Activated CD4-positive, alpha-beta memory T cell treated with anti-CD3 and anti-CD28 coated beads for 36 hours (primary cell): ENCODE measurements at regions not wholly inside any gene's neighbourhood (a gene's known extent, or its start where the extent isn't known, plus 50 kb on each side); places are given as distances from the start of the nearest gene placed in this dataset.

Experiments
- CTCF ChIA-PET: fragments of 350-600 bp; sonication (Branson Sonifier 250); formaldehyde crosslinking; loops from one replicate; lab custom pipeline; 2021; ENCODE audit warnings: antibody characterized with exemption, inconsistent platforms; lab: Charles Lee
- POLR2A ChIA-PET: fragments of 350-600 bp; sonication (Branson Sonifier 250); formaldehyde crosslinking; loops from one replicate; lab custom pipeline; 2021; ENCODE audit warnings: antibody characterized with exemption; lab: Charles Lee
- DNase-seq: peaks from one replicate; pipeline ENCODE4 v3.0.0-alpha.2; 2020
- H3K27ac Mint-ChIP-seq: one replicate; pipeline ENCODE4 v1.8.0; 2021; ENCODE audit warnings: mixed read lengths
- H3K27me3 Mint-ChIP-seq: one replicate; pipeline ENCODE4 v1.8.0; 2021; ENCODE audit warnings: mixed read lengths
- H3K36me3 Mint-ChIP-seq: one replicate; pipeline ENCODE4 v1.8.0; 2021; ENCODE audit warnings: mixed read lengths
- H3K4me1 Mint-ChIP-seq: one replicate; pipeline ENCODE4 v1.8.0; 2021; ENCODE audit warnings: low read depth, mixed read lengths
- H3K4me3 Mint-ChIP-seq: one replicate; pipeline ENCODE4 v1.8.0; 2021; ENCODE audit warnings: mild to moderate bottlenecking, mixed read lengths
- H3K9me3 Mint-ChIP-seq: one replicate; pipeline ENCODE4 v1.8.0; 2021; ENCODE audit warnings: mixed read lengths
- intact Hi-C: fragments of 100-400 bp; cut with micrococcal nuclease; formaldehyde crosslinking; loops from one replicate; pipeline ENCODE4 v1.15.1; 2023

- Mint-ChIP-seq H3K9me3 (peaks cover 4% of the 10 kb centered on the region), H3K36me3 (no peaks in the 10 kb centered on the region), H3K27ac (no peak overlapping the region), H3K4me1 (no peaks in the 10 kb centered on the region), H3K27me3 (no peaks in the 10 kb centered on the region), H3K4me3 (no peak overlapping the region)
- POLR2A ChIA-PET: no interaction called here
- no peak for DNase-seq
- intact Hi-C loops: no loop called here
- CTCF ChIA-PET: no interaction called here
Observed at GRCh38 chr12:60391051-60391450, 795.2 kb downstream of the SLC16A7 start.

DNA sequence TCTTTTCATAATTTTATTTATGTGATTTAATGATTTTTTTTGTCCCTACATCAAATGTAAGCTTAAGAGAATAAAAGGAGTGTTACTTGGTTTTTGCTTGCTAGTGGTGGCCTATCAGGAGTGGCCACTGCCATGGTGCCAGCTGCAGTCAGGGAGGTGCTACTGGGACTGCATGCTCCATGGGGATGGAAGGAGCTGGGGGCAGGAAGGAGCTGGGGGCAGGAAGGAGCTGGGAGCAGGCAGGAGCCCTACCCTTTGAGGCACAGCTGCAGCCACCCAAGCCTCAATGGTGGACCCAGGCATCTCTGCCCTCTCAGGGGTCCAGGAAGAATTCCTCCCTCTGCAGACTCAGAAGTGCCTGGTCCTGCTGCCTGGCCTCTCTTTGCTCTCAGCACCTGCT, 796.0 kb downstream of the SLC16A7 start:
- ChIA-PET CTCF (no interaction called here), POLR2A (no interaction called here)
- H3K27ac Mint-ChIP-seq: no peak overlapping the region
- peaks cover 4% of the 10 kb centered on the region for H3K9me3 Mint-ChIP-seq
- no peaks in the 10 kb centered on the region for H3K36me3 Mint-ChIP-seq
- H3K27me3 Mint-ChIP-seq: no peaks in the 10 kb centered on the region
- DNase-seq: no peak
- intact Hi-C loops: no loop called here
- H3K4me1 Mint-ChIP-seq: no peaks in the 10 kb centered on the region
- no peak overlapping the region for H3K4me3 Mint-ChIP-seq

- no peaks in the 10 kb centered on the region for H3K4me1 Mint-ChIP-seq
- no peak overlapping the region for H3K4me3 Mint-ChIP-seq
- peaks cover 5% of the 10 kb centered on the region for H3K9me3 Mint-ChIP-seq
- H3K27ac Mint-ChIP-seq: no peak overlapping the region
- intact Hi-C loops: no loop called here
- no peaks in the 10 kb centered on the region for H3K36me3 Mint-ChIP-seq
- DNase-seq: no peak
- ChIA-PET POLR2A (no interaction called here), CTCF (no interaction called here)
- no peaks in the 10 kb centered on the region for H3K27me3 Mint-ChIP-seq
Observed at GRCh38 chr12:60393093-60393492, 797.3 kb downstream of the SLC16A7 start.

GRCh38 chr12:60394665-60395064, 798.8 kb downstream of the SLC16A7 start:
- Mint-ChIP-seq H3K4me1 (no peaks in the 10 kb centered on the region), H3K9me3 (peaks cover 5% of the 10 kb centered on the region), H3K4me3 (no peak overlapping the region), H3K36me3 (no peaks in the 10 kb centered on the region), H3K27me3 (no peaks in the 10 kb centered on the region), H3K27ac (no peak overlapping the region)
- intact Hi-C loops: no loop called here
- DNase-seq: no peak
- ChIA-PET CTCF (no interaction called here), POLR2A (no interaction called here)

- no peaks in the 10 kb centered on the region for H3K27me3 Mint-ChIP-seq
- no peak overlapping the region for H3K27ac Mint-ChIP-seq
- no peaks in the 10 kb centered on the region for H3K4me1 Mint-ChIP-seq
- DNase-seq: no peak
- ChIA-PET CTCF (no interaction called here), POLR2A (no interaction called here)
- no peaks in the 10 kb centered on the region for H3K36me3 Mint-ChIP-seq
- no peak overlapping the region for H3K4me3 Mint-ChIP-seq
- H3K9me3 Mint-ChIP-seq: peaks cover 2% of the 10 kb centered on the region
- intact Hi-C loops: no loop called here
Observed at GRCh38 chr12:60398547-60398946, 802.7 kb downstream of the SLC16A7 start.

DNA sequence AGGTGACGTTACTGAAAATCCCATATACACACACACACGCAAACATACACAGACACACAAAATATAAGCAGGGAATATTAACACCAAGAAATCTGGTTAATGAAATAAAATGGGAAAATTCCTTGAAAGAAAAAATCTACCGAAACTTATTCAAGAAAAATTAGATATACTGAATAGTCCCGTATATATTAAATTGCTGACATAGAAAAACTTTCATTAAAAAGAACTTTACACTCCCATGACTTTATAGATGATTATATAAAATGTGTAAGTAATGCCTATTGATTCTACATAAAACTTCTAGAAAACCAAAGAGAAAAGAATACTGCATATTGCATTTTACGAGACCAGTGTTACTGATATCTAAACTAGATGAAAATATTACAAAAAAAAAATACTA, 803.2 kb downstream of the SLC16A7 start:
- H3K27ac Mint-ChIP-seq: no peak overlapping the region
- ChIA-PET CTCF (no interaction called here), POLR2A (no interaction called here)
- no peaks in the 10 kb centered on the region for H3K4me1 Mint-ChIP-seq
- intact Hi-C loops: no loop called here
- H3K36me3 Mint-ChIP-seq: no peaks in the 10 kb centered on the region
- no peak overlapping the region for H3K4me3 Mint-ChIP-seq
- no peak for DNase-seq
- H3K27me3 Mint-ChIP-seq: no peaks in the 10 kb centered on the region
- H3K9me3 Mint-ChIP-seq: peaks cover 2% of the 10 kb centered on the region

GRCh38 chr12:60402996-60403395, 807.2 kb downstream of the SLC16A7 start:
- no peak for DNase-seq
- Mint-ChIP-seq H3K27ac (no peak overlapping the region), H3K4me3 (no peak overlapping the region), H3K36me3 (no peaks in the 10 kb centered on the region), H3K9me3 (no peaks in the 10 kb centered on the region), H3K27me3 (no peaks in the 10 kb centered on the region), H3K4me1 (no peaks in the 10 kb centered on the region)
- intact Hi-C loops: no loop called here
- CTCF ChIA-PET: no interaction called here
- POLR2A ChIA-PET: no interaction called here

GRCh38 chr12:60415351-60415750, 819.5 kb downstream of the SLC16A7 start:
- H3K36me3 Mint-ChIP-seq: no peaks in the 10 kb centered on the region
- CTCF ChIA-PET: no interaction called here
- H3K4me3 Mint-ChIP-seq: no peak overlapping the region
- POLR2A ChIA-PET: no interaction called here
- no peak for DNase-seq
- no peaks in the 10 kb centered on the region for H3K4me1 Mint-ChIP-seq
- peaks cover 17% of the 10 kb centered on the region for H3K9me3 Mint-ChIP-seq
- no peak overlapping the region for H3K27ac Mint-ChIP-seq
- intact Hi-C loops: no loop called here
- no peaks in the 10 kb centered on the region for H3K27me3 Mint-ChIP-seq

DNA sequence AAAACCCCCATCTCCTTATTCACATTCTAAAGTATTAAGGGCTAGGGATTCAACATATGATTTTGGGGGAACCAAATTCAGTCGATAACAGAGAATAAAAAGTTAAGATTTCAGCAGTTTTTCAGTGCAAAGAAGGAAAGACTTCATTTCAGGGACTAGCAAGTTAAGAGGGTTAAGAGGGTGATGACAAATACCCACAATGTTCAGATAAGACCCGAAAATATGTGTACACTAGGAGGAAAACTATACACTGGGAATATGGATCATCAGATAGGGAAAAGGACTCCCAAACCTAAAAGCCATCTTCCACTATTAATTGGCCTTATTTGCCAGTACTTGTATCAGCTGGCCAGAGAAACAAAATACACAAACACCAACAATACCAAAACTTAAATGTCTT, 824.2 kb downstream of the SLC16A7 start:
- H3K27me3 Mint-ChIP-seq: no peaks in the 10 kb centered on the region
- H3K9me3 Mint-ChIP-seq: peaks cover 9% of the 10 kb centered on the region
- H3K36me3 Mint-ChIP-seq: no peaks in the 10 kb centered on the region
- no peaks in the 10 kb centered on the region for H3K4me1 Mint-ChIP-seq
- ChIA-PET POLR2A (no interaction called here), CTCF (no interaction called here)
- DNase-seq: no peak
- H3K4me3 Mint-ChIP-seq: no peak overlapping the region
- H3K27ac Mint-ChIP-seq: no peak overlapping the region
- intact Hi-C loops: no loop called here

GRCh38 chr12:60421741-60422140, 825.9 kb downstream of the SLC16A7 start:
- Mint-ChIP-seq H3K36me3 (no peaks in the 10 kb centered on the region), H3K9me3 (no peaks in the 10 kb centered on the region), H3K4me3 (no peak overlapping the region), H3K27ac (no peak overlapping the region), H3K27me3 (no peaks in the 10 kb centered on the region), H3K4me1 (no peaks in the 10 kb centered on the region)
- intact Hi-C loops: no loop called here
- POLR2A ChIA-PET: no interaction called here
- DNase-seq: no peak
- CTCF ChIA-PET: no interaction called here

DNA sequence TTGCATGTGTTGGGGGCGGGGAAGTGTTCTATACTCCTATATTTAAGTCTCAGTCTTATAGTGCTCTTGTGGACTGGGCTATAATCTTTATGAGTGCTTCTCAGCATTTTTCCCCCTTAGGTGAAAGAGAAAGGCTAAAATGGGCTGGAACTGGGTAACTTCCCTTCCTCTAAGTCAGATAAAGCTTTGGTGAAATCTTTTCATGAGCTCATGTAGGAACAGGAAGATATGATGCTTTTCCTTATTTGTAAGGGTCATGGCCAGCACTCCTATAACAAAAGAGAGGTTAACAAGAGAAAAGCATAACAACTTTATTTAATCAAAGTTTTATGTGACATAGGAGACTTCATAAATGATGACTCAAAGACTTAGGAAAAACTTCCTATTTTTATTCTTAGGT, 841.5 kb downstream of the SLC16A7 start:
- no peak for DNase-seq
- H3K4me1 Mint-ChIP-seq: no peaks in the 10 kb centered on the region
- intact Hi-C loops: no loop called here
- peaks cover 10% of the 10 kb centered on the region for H3K9me3 Mint-ChIP-seq
- no peaks in the 10 kb centered on the region for H3K27me3 Mint-ChIP-seq
- ChIA-PET POLR2A (no interaction called here), CTCF (no interaction called here)
- H3K36me3 Mint-ChIP-seq: no peaks in the 10 kb centered on the region
- no peak overlapping the region for H3K4me3 Mint-ChIP-seq
- H3K27ac Mint-ChIP-seq: no peak overlapping the region

GRCh38 chr12:60441577-60441976, 845.7 kb downstream of the SLC16A7 start:
- no peak for DNase-seq
- H3K4me3 Mint-ChIP-seq: no peak overlapping the region
- ChIA-PET POLR2A (no interaction called here), CTCF (no interaction called here)
- H3K9me3 Mint-ChIP-seq: peaks cover 25% of the 10 kb centered on the region
- H3K27me3 Mint-ChIP-seq: no peaks in the 10 kb centered on the region
- no peak overlapping the region for H3K27ac Mint-ChIP-seq
- no peaks in the 10 kb centered on the region for H3K4me1 Mint-ChIP-seq
- intact Hi-C loops: no loop called here
- no peaks in the 10 kb centered on the region for H3K36me3 Mint-ChIP-seq

- CTCF ChIA-PET: no interaction called here
- no peak overlapping the region for H3K4me3 Mint-ChIP-seq
- POLR2A ChIA-PET: no interaction called here
- no peaks in the 10 kb centered on the region for H3K36me3 Mint-ChIP-seq
- no peak for DNase-seq
- H3K27ac Mint-ChIP-seq: no peak overlapping the region
- no peaks in the 10 kb centered on the region for H3K4me1 Mint-ChIP-seq
- H3K9me3 Mint-ChIP-seq: peaks cover 5% of the 10 kb centered on the region
- H3K27me3 Mint-ChIP-seq: no peaks in the 10 kb centered on the region
- intact Hi-C loops: no loop called here
Observed at GRCh38 chr12:60451457-60451856, 855.6 kb downstream of the SLC16A7 start.

GRCh38 chr12:60465060-60465459, 869.2 kb downstream of the SLC16A7 start:
- H3K4me3 Mint-ChIP-seq: no peak overlapping the region
- intact Hi-C loops: no loop called here
- no peak for DNase-seq
- CTCF ChIA-PET: no interaction called here
- no peaks in the 10 kb centered on the region for H3K27me3 Mint-ChIP-seq
- no peaks in the 10 kb centered on the region for H3K9me3 Mint-ChIP-seq
- no peaks in the 10 kb centered on the region for H3K4me1 Mint-ChIP-seq
- no peaks in the 10 kb centered on the region for H3K36me3 Mint-ChIP-seq
- no peak overlapping the region for H3K27ac Mint-ChIP-seq
- POLR2A ChIA-PET: no interaction called here
